Astrocyte (in vitro differentiated cells and primary cell): ENCODE measurements at regions not wholly inside any gene's neighbourhood (a gene's known extent, or its start where the extent isn't known, plus 50 kb on each side); places are given as distances from the start of the nearest gene placed in this dataset.
"Not testable (repeated sequence)": the region's sequence is repeated elsewhere in the genome, so short reads cannot be mapped to it uniquely, and the experiment has no call there.

Experiments
- CTCF ChIP-seq: IDR thresholded peaks from 2 replicates; pipeline ENCODE4 v1.5.1; 2011; ENCODE audit warnings: low read depth, mild to moderate bottlenecking, inconsistent platforms, low read length, moderate library complexity; ENCODE audit not compliant: insufficient read depth
- EZH2 ChIP-seq: IDR thresholded peaks from 2 replicates; pipeline ENCODE4 v1.6.1; 2012; ENCODE audit warnings: mild to moderate bottlenecking, low read length, inconsistent platforms; ENCODE audit not compliant: insufficient read depth

DNA sequence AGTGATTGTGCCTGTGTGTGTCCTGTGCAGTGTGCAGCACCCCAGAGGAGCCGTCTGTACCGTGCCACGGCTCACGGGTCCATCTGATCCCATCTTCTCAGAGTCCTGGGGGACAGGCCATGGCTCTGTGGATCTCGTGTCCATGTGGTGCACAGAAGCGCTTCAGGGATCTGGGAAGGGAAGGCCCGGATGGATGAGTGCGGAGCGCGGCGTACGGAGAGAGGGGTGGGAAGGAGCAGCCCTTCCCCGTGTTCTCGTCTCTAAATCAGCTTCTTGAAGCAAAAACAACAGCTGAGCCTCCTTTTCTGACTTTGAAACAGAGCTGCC, 208.4 kb downstream of the LAT start:
- not testable (repeated sequence) for TF ChIP-seq CTCF, EZH2
